Mesothelial cell of epicardium (in vitro differentiated cells): ENCODE measurements at regions not wholly inside any gene's neighbourhood (a gene's known extent, or its start where the extent isn't known, plus 50 kb on each side); places are given as distances from the start of the nearest gene placed in this dataset.

Source experiments
- DNase-seq, 2 experiments: peaks; one replicate each; pipeline ENCODE4 v3.0.0; 2021; ENCODE audit warnings: low spot score in 2 of 2; ENCODE audit not compliant: unreplicated experiment in 2 of 2
- H3K27ac Mint-ChIP-seq: 2 replicates; pipeline ENCODE4 v1.8.0; 2021; ENCODE audit warnings: mixed read lengths
- H3K27me3 Mint-ChIP-seq: 2 replicates; pipeline ENCODE4 v1.8.0; 2021; ENCODE audit warnings: low read depth, mixed read lengths
- H3K36me3 Mint-ChIP-seq: 2 replicates; pipeline ENCODE4 v1.8.0; 2021; ENCODE audit warnings: mixed read lengths
- H3K4me1 Mint-ChIP-seq: 2 replicates; pipeline ENCODE4 v1.8.0; 2021; ENCODE audit warnings: mixed read lengths
- H3K4me3 Mint-ChIP-seq: 2 replicates; pipeline ENCODE4 v1.8.0; 2021; ENCODE audit warnings: mild to moderate bottlenecking, moderate library complexity, mixed read lengths
- H3K9me3 Mint-ChIP-seq: 2 replicates; pipeline ENCODE4 v1.8.0; 2021; ENCODE audit warnings: mixed read lengths
- CTCF ChIP-seq: fragments of 200-600 bp; sonication (generic); IDR thresholded peaks from one replicate; pipeline ENCODE4 v1.5.0; 2021; ENCODE audit warnings: antibody characterized with exemption; ENCODE audit not compliant: unreplicated experiment

GRCh38 chr4:144283526-144283925 lies 143.0 kb upstream of the GYPA start:
- no peak for TF ChIP-seq CTCF
- no peak for DNase-seq
- Mint-ChIP-seq H3K36me3 (no peaks in the 10 kb centered on the region), H3K9me3 (peaks cover 4% of the 10 kb centered on the region), H3K27me3 (no peaks in the 10 kb centered on the region), H3K4me3 (no peak overlapping the region), H3K27ac (no peak overlapping the region), H3K4me1 (peaks cover 10% of the 10 kb centered on the region)

GRCh38 chr4:144284026-144284425 lies 143.5 kb upstream of the GYPA start:
- peaks cover 4% of the 10 kb centered on the region for H3K9me3 Mint-ChIP-seq

GRCh38 chr4:144288011-144288903 lies 147.7 kb upstream of the GYPA start:
- no peak overlapping the region for H3K27ac Mint-ChIP-seq
- H3K9me3 Mint-ChIP-seq = no peaks in the 10 kb centered on the region
- no peaks in the 10 kb centered on the region for H3K36me3 Mint-ChIP-seq
- no peaks in the 10 kb centered on the region for H3K27me3 Mint-ChIP-seq
- H3K4me1 Mint-ChIP-seq = peaks cover 10% of the 10 kb centered on the region
- H3K4me3 Mint-ChIP-seq = no peak overlapping the region
- DNase-seq = no peak
- no peak for TF ChIP-seq CTCF

More at GRCh38 chr4:144284026-144284425, 143.5 kb upstream of the GYPA start:
- peaks cover 10% of the 10 kb centered on the region for H3K4me1 Mint-ChIP-seq
- no peaks in the 10 kb centered on the region for H3K36me3 Mint-ChIP-seq
- no peak overlapping the region for H3K4me3 Mint-ChIP-seq
- no peak for DNase-seq
- H3K27ac Mint-ChIP-seq = no peak overlapping the region
- TF ChIP-seq CTCF = no peak
- H3K27me3 Mint-ChIP-seq = no peaks in the 10 kb centered on the region

GRCh38 chr4:144289667-144290428 lies 149.3 kb upstream of the GYPA start:
- H3K4me3 Mint-ChIP-seq = no peak overlapping the region
- no peak overlapping the region for H3K27ac Mint-ChIP-seq

DNA sequence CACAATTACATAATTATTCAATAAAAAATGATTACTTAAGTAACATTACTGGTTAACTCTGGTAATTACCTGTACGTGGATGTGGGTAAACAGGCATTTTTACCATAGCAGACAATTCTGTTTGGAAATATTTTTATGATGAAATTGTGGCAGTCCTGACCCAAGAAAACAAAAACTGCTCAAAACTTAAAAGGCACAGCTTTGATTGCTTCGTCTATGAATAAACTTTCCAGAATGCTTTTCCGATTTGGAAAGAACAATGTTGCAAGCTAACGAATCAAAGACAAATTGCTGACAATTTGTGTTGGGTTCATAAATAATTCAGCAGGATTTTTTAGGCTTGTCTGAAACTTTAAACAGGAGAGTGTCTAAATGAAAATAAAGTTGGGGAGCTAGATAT lies 150.6 kb upstream of the GYPA start:
- Mint-ChIP-seq H3K27ac (no peak overlapping the region), H3K27me3 (no peaks in the 10 kb centered on the region), H3K36me3 (no peaks in the 10 kb centered on the region), H3K9me3 (no peaks in the 10 kb centered on the region), H3K4me3 (no peak overlapping the region), H3K4me1 (peaks cover 10% of the 10 kb centered on the region)
- DNase-seq = no peak
- no peak for TF ChIP-seq CTCF

More at GRCh38 chr4:144289667-144290428, 149.3 kb upstream of the GYPA start:
- Mint-ChIP-seq H3K36me3 (no peaks in the 10 kb centered on the region), H3K4me1 (peaks cover 10% of the 10 kb centered on the region), H3K27me3 (no peaks in the 10 kb centered on the region), H3K9me3 (no peaks in the 10 kb centered on the region)
- no peak for DNase-seq
- no peak for TF ChIP-seq CTCF
